ENCODE measurements at regions not wholly inside any gene's neighbourhood (a gene's known extent, or its start where the extent isn't known, plus 50 kb on each side); places are given as distances from the start of the nearest gene placed in this dataset.

GRCh38 chr20:19833395-19833794 lies 75.3 kb downstream of the RIN2 start:
- TF ChIP-seq, protein P1, sequence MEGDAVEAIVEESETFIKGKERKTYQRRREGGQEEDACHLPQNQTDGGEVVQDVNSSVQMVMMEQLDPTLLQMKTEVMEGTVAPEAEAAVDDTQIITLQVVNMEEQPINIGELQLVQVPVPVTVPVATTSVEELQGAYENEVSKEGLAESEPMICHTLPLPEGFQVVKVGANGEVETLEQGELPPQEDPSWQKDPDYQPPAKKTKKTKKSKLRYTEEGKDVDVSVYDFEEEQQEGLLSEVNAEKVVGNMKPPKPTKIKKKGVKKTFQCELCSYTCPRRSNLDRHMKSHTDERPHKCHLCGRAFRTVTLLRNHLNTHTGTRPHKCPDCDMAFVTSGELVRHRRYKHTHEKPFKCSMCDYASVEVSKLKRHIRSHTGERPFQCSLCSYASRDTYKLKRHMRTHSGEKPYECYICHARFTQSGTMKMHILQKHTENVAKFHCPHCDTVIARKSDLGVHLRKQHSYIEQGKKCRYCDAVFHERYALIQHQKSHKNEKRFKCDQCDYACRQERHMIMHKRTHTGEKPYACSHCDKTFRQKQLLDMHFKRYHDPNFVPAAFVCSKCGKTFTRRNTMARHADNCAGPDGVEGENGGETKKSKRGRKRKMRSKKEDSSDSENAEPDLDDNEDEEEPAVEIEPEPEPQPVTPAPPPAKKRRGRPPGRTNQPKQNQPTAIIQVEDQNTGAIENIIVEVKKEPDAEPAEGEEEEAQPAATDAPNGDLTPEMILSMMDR (IDR thresholded peaks at IDR 0.05) = no peak
- TF ChIP-seq POLR2A (IDR thresholded peaks at IDR 0.05) = no peak

All from heart left ventricle (tissue), 13 donors.